Prostate gland (tissue), 2 donors: ENCODE measurements at regions not wholly inside any gene's neighbourhood (a gene's known extent, or its start where the extent isn't known, plus 50 kb on each side); places are given as distances from the start of the nearest gene placed in this dataset.

ENCODE experiments used
- CTCF ChIP-seq, 4 experiments: fragments of 200-600 bp in 2 of 4; fragments of 450-650 bp in 2 of 4; sonication (generic) in 2 of 4; IDR thresholded peaks; 1 replicate in 3 of 4; 2 replicates in 1 of 4; pipeline ENCODE4 v1.5.1; 2016 to 2019; ENCODE audit warnings: antibody characterized with exemption in 4 of 4, mild to moderate bottlenecking in 2 of 4, moderate library complexity in 2 of 4
- POLR2A ChIP-seq: fragments of 450-650 bp; IDR thresholded peaks from one replicate; pipeline ENCODE4 v1.6.1; 2016; ENCODE audit warnings: antibody characterized with exemption, mild to moderate bottlenecking
- POLR2AphosphoS5 ChIP-seq: sonication (generic); formaldehyde crosslinking; IDR thresholded peaks from one replicate; pipeline ENCODE4 v1.6.1; 2017; ENCODE audit warnings: antibody characterized with exemption

- TF ChIP-seq CTCF (IDR thresholded peaks at IDR 0.05) (no peak), POLR2AphosphoS5 (no peak), POLR2A (no peak)
These were observed 69.0 kb upstream of the ZNF536 start for GRCh38 chr19:30303131-30303654.
